Astrocyte (in vitro differentiated cells and primary cell): ENCODE measurements at regions not wholly inside any gene's neighbourhood (a gene's known extent, or its start where the extent isn't known, plus 50 kb on each side); places are given as distances from the start of the nearest gene placed in this dataset.
"Not testable (repeated sequence)": the region's sequence is repeated elsewhere in the genome, so short reads cannot be mapped to it uniquely, and the experiment has no call there.

Experiments used
- DNase-seq: peaks from one replicate; pipeline ENCODE4 v3.0.0-alpha.2; 2010; ENCODE audit warnings: low read depth
- FAIRE-seq: peaks from 2 replicates; lab custom pipeline; 2011; peaks lifted over from hg19 to GRCh38; lab: Jason Lieb, UNC
- H2AFZ ChIP-seq: 2 replicates; pipeline ENCODE4 v1.6.0; 2012; ENCODE audit warnings: low read depth, low read length, inconsistent platforms
- H3K27ac ChIP-seq: 2 replicates; pipeline ENCODE4 v1.5.1; 2011; ENCODE audit warnings: low read depth, low read length, inconsistent platforms
- H3K27me3 ChIP-seq: 2 replicates; pipeline ENCODE4 v1.6.0; 2011; ENCODE audit warnings: low read length, inconsistent platforms; ENCODE audit not compliant: insufficient read depth
- H3K36me3 ChIP-seq: 2 replicates; pipeline ENCODE4 v1.5.1; 2011; ENCODE audit warnings: low read length, inconsistent platforms; ENCODE audit not compliant: insufficient read depth
- H3K4me1 ChIP-seq: 2 replicates; pipeline ENCODE4 v1.5.1; 2011; ENCODE audit warnings: low read length, inconsistent platforms; ENCODE audit not compliant: insufficient read depth
- H3K4me2 ChIP-seq: 2 replicates; pipeline ENCODE4 v1.6.0; 2012; ENCODE audit warnings: low read length, inconsistent platforms
- H3K4me3 ChIP-seq: 2 replicates; pipeline ENCODE4 v1.5.1; 2011; ENCODE audit warnings: low read depth, mild to moderate bottlenecking, low read length, inconsistent platforms; ENCODE audit not compliant: insufficient read depth
- H3K79me2 ChIP-seq: 2 replicates; pipeline ENCODE4 v1.6.0; 2012; ENCODE audit warnings: mild to moderate bottlenecking, low read length, inconsistent platforms; ENCODE audit not compliant: insufficient read depth
- H3K9ac ChIP-seq: 2 replicates; pipeline ENCODE4 v1.6.0; 2012; ENCODE audit warnings: mild to moderate bottlenecking, low read length, inconsistent platforms
- H3K9me3 ChIP-seq: 2 replicates; pipeline ENCODE4 v1.5.1; 2012; ENCODE audit warnings: low read depth, mild to moderate bottlenecking, low read length, inconsistent platforms; ENCODE audit not compliant: insufficient read depth
- H4K20me1 ChIP-seq: 2 replicates; pipeline ENCODE4 v1.6.0; 2012; ENCODE audit warnings: low read length, inconsistent platforms; ENCODE audit not compliant: insufficient read depth
- H3K27ac Mint-ChIP-seq: one replicate; pipeline ENCODE4 v1.8.0; 2021; ENCODE audit warnings: mild to moderate bottlenecking, mixed read lengths; ENCODE audit not compliant: unreplicated experiment
- H3K27me3 Mint-ChIP-seq: one replicate; pipeline ENCODE4 v1.8.0; 2021; ENCODE audit warnings: low read depth, mixed read lengths; ENCODE audit not compliant: unreplicated experiment
- H3K36me3 Mint-ChIP-seq: one replicate; pipeline ENCODE4 v1.8.0; 2021; ENCODE audit warnings: low read depth, mixed read lengths; ENCODE audit not compliant: unreplicated experiment
- H3K4me1 Mint-ChIP-seq: one replicate; pipeline ENCODE4 v1.8.0; 2021; ENCODE audit warnings: low read depth, mixed read lengths; ENCODE audit not compliant: unreplicated experiment
- H3K4me3 Mint-ChIP-seq: one replicate; pipeline ENCODE4 v1.8.0; 2021; ENCODE audit warnings: mild to moderate bottlenecking, moderate library complexity, mixed read lengths; ENCODE audit not compliant: unreplicated experiment
- H3K9me3 Mint-ChIP-seq: one replicate; pipeline ENCODE4 v1.8.0; 2021; ENCODE audit warnings: mild to moderate bottlenecking, mixed read lengths; ENCODE audit not compliant: unreplicated experiment

DNA sequence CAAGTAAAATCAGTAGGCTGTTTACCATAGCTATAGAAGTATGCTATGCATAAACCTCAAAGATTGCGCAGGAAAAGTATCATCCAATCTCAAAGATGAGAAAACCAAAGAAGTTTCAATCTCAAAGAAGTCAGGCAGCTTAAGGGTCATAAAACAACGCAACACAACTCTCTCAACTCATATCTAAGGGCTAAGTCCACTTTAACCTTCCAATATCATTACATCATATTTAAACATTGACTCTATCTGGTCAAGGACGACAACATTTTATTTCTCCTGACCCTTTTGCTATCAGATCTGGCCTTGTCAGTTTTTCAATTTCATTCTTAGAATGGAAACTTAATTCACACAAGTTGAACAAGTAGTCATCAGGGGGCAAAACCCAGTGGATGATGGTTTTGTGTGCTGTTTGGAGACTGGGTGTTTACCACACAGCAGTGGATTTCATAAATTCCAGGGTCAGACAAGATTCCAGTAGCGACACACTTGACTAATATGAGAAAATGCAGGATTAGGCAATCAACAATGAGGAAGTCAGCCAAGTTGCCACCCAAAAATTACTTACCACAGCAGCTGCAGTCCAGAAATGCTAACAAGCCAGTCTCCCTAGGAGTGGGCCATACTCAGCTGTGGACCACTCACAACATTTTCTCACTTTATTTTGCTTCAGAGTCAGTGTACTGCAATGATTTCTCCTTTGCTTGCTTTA lies 108.7 kb upstream of the NBPF26 start:
- not testable (repeated sequence) for H3K27ac ChIP-seq, H3K4me3 ChIP-seq, H3K9ac ChIP-seq, H3K27me3 ChIP-seq, H3K9me3 Mint-ChIP-seq, DNase-seq, H3K4me2 ChIP-seq, H3K4me1 Mint-ChIP-seq, H3K4me1 ChIP-seq, FAIRE-seq, H3K27ac Mint-ChIP-seq, H3K36me3 ChIP-seq, H2AFZ ChIP-seq, H3K27me3 Mint-ChIP-seq, H3K36me3 Mint-ChIP-seq, H3K79me2 ChIP-seq, H3K9me3 ChIP-seq, H3K4me3 Mint-ChIP-seq, H4K20me1 ChIP-seq

GRCh38 chr1:120617493-120617892 lies 106.3 kb upstream of the NBPF26 start:
- H3K9me3 ChIP-seq, H3K36me3 ChIP-seq, H3K4me3 ChIP-seq, H3K4me2 ChIP-seq, H3K4me3 Mint-ChIP-seq, DNase-seq, H3K36me3 Mint-ChIP-seq, H3K4me1 ChIP-seq, FAIRE-seq, H3K27ac ChIP-seq, H3K79me2 ChIP-seq, H3K27ac Mint-ChIP-seq, H2AFZ ChIP-seq, H3K9me3 Mint-ChIP-seq, H3K27me3 Mint-ChIP-seq, H3K9ac ChIP-seq, H3K4me1 Mint-ChIP-seq, H3K27me3 ChIP-seq, H4K20me1 ChIP-seq: not testable (repeated sequence)

DNA sequence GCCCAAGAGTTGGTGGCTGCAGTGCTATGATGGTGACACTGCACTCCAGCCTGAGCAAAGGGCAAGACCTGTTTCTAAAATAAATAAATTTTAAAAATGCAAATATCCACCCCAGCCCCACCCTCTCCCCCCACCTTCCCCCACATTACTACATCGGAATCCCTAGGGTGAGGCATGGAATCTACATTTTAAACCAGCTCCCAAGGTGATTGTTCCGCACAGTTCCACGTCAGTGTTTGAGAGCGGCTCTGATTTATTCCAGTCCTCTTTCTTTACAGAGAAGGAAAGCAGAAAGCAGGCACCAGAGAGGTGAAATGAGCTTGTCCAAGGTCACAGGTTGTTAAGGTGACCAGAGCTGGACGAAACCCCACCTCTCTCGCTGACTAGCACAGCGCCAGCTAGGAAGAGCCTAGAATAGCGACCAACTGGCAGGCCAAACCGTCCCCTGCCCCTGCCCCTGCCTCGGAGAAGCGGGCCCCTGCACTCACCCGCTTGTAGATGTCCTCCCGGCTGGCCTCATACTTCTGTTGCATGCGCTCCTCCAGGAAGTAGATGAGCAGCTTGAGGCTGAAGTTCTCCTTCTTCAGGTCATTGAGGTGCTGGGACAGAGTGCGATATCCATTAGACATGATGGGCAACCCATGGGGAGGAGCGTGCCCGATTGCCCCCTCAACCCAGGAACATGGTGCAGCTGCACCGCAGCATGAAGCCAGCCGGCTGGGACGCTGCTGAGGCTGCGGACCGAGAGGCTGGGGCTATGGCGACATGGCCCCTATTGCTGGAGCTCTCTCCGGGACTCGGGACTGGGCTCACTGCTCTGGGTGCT lies 103.7 kb upstream of the NBPF26 start:
- not testable (repeated sequence) for H3K9ac ChIP-seq, H4K20me1 ChIP-seq, H3K27me3 ChIP-seq, H3K79me2 ChIP-seq, H3K36me3 Mint-ChIP-seq, FAIRE-seq, H3K27me3 Mint-ChIP-seq, H3K4me2 ChIP-seq, H3K4me3 ChIP-seq, H3K4me1 Mint-ChIP-seq, H3K4me3 Mint-ChIP-seq, H3K9me3 Mint-ChIP-seq, H3K36me3 ChIP-seq, H3K4me1 ChIP-seq, DNase-seq, H3K27ac ChIP-seq, H2AFZ ChIP-seq, H3K9me3 ChIP-seq, H3K27ac Mint-ChIP-seq

DNA sequence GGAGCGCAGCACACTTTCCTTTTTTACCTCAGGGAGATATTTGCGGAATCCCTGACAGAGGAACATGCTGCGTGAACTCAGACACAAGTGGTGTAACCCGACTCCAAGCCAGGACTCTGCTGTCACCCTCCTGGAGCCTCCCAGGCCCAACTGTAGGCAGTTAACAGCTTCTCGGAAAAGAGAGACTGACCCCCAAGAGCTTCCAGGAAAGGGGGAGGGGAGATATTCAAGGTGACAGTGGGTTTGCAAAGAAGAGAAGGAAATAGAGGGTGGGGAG lies 103.1 kb upstream of the NBPF26 start:
- not testable (repeated sequence) for H4K20me1 ChIP-seq, H3K27ac Mint-ChIP-seq, H3K27ac ChIP-seq, H3K9me3 ChIP-seq, H3K4me2 ChIP-seq, H3K4me1 Mint-ChIP-seq, H3K4me3 Mint-ChIP-seq, H3K27me3 ChIP-seq, H2AFZ ChIP-seq, H3K27me3 Mint-ChIP-seq, H3K9me3 Mint-ChIP-seq, FAIRE-seq, DNase-seq, H3K36me3 ChIP-seq, H3K4me1 ChIP-seq, H3K36me3 Mint-ChIP-seq, H3K4me3 ChIP-seq, H3K79me2 ChIP-seq, H3K9ac ChIP-seq

- not testable (repeated sequence) for H3K4me3 Mint-ChIP-seq, FAIRE-seq, H3K4me1 ChIP-seq, H3K79me2 ChIP-seq, H3K9me3 ChIP-seq, H3K27me3 Mint-ChIP-seq, H3K9me3 Mint-ChIP-seq, H3K4me1 Mint-ChIP-seq, H3K36me3 Mint-ChIP-seq, H3K4me2 ChIP-seq, DNase-seq, H3K27me3 ChIP-seq, H4K20me1 ChIP-seq, H3K27ac Mint-ChIP-seq, H3K36me3 ChIP-seq, H3K4me3 ChIP-seq, H2AFZ ChIP-seq, H3K27ac ChIP-seq, H3K9ac ChIP-seq
These were observed 102.5 kb upstream of the NBPF26 start for GRCh38 chr1:120621278-120621677.

GRCh38 chr1:120623539-120623938 lies 100.2 kb upstream of the NBPF26 start:
- H3K27ac ChIP-seq, H3K4me1 ChIP-seq, H4K20me1 ChIP-seq, H3K4me1 Mint-ChIP-seq, H3K9ac ChIP-seq, DNase-seq, H3K79me2 ChIP-seq, H3K9me3 ChIP-seq, H2AFZ ChIP-seq, H3K36me3 ChIP-seq, H3K27me3 ChIP-seq, FAIRE-seq, H3K4me2 ChIP-seq, H3K4me3 Mint-ChIP-seq, H3K9me3 Mint-ChIP-seq, H3K27ac Mint-ChIP-seq, H3K4me3 ChIP-seq, H3K27me3 Mint-ChIP-seq, H3K36me3 Mint-ChIP-seq: not testable (repeated sequence)
